Fibroblast of skin of abdomen (primary cell): ENCODE measurements at regions not wholly inside any gene's neighbourhood (a gene's known extent, or its start where the extent isn't known, plus 50 kb on each side); places are given as distances from the start of the nearest gene placed in this dataset.

Experiments used
- DNase-seq: peaks from one replicate; pipeline ENCODE4 v3.0.0-alpha.2; 2013

DNA sequence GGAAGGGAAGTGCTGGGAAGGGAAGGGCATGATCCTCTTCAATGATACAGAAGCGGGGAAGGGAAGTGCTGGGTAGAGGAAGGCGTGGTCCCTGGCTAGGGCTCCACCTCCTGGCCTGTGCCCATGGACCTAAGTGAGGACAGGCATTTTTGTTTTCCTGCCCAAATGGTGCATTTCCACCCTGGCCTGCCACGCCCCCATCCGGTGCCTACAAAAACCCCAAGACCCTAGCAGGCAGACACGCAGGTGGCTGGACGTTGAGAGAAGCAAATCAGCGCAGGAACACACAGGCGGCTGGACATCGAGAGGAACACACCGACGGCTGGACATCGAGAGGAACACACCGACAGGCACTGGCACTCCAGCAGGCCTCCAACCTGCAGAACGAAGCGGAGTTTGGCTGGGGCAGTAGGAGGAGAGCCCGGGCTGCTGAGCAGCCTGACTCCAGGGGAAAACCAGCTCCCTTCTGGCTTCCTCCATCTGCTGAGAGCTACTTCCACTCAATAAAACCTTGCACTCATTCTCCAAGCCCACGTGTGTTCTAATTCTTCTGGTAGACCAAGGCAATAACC, 628.3 kb downstream of the BUD13 start:
- no peak for DNase-seq

DNA sequence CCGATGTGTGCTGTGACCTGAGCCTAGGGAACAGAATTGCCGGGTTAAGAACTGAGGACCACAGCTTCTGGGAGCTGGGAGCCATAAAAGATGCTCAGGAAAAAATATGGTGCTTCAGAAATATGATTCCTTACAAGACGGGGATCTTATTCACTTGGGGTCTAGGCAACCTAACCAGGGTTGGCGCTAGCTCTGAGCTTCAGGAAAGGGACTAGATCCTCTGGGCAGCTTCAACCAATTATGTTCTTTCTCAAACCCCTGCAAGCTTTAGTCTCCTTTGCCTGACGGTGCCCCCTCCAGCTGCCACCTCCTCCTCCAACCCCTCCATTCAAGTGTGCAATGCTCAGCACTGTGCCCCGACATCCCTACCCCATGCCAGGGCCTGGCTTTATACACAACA, 634.1 kb upstream of the CADM1 start:
- DNase-seq, result no peak

DNA sequence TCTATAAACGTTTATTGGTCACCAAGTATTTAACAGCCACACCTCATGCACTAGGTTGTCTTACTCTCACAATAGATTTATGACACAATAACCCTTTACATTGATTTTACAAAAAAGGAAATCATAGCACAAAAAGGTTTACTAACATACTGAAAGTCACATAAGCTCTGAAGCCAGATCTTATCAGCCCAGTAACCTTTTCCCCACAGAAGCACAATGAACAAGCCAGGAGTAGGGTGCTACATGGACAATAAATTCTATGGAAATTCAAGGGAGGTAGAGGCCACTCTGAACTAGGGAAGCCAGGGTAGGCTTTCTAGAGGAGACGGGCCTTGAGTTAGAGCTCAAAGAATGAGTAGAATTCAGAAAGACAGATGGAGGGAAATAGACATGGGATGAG, 633.5 kb upstream of the CADM1 start:
- DNase-seq, result no peak

DNA sequence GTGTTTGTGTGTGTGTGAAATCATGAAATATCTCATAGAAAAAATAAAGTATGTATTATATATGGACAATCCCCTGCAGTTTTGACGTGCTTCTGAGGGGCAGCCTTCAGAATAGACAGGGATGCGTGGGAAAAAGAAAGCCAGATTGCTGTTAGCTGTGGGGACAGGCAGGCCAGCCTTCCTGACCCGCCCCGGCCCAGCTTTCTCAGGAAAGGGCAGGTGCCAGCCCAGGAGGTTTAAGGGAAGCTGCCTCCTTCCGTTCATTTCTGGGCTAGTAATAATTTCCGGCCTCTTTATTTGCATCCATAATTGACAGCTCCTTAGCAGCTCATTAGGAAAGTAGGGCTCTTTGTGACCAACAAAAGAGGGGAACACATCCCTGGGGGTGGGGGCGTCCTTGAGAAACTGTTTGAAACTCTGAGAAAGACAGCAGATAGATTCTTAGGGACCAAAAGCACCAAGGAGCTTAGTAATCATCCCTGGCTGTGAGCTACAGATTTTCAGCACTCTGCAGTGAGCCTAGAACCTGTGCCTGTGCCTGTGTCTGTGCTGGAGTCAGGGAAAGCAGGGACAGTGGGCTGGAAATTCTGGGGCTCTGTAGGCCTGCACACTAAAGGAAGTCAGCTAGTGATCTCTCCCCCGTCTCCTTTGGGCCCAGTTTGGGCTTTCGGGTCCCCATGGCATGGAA, 632.9 kb upstream of the CADM1 start:
- no peak for DNase-seq

DNA sequence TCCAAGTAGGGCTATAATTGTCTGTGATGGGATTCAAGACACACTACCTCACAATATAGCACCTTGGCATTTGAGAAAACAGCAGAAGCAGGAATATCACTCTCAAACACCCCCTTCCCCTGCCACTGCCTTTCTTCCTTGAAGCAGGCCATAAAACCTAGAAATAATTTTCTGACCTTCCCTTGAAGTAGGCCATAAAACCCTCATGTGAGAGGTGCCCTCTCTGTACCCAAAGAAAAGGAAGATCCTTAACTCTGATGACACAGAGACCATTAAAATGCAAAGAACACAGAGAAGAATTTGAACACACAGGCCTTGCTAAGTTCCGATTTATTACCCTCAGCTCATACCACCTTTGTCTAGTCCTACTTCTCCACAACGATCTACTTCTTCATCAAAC, 631.7 kb upstream of the CADM1 start:
- DNase-seq, result no peak

DNA sequence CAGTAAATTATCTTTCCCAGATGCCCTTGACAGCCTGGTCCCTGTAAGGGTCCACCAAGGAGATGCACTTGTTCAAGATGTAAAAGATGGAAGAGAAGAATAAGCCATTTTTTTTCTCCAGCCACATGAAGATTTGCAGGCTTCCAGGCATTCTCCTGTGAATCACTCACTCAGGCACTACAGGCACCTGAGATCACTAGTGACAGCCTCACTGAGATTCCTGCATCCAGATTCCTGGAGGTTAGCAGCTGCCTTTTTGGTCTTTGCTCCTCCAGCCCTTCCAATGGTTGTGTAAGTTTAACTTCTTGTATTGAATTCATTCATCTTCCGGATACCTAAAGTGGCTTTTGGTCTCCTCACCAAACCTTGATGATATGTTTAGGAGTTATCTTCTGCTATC, 630.2 kb upstream of the CADM1 start:
- no peak for DNase-seq

DNA sequence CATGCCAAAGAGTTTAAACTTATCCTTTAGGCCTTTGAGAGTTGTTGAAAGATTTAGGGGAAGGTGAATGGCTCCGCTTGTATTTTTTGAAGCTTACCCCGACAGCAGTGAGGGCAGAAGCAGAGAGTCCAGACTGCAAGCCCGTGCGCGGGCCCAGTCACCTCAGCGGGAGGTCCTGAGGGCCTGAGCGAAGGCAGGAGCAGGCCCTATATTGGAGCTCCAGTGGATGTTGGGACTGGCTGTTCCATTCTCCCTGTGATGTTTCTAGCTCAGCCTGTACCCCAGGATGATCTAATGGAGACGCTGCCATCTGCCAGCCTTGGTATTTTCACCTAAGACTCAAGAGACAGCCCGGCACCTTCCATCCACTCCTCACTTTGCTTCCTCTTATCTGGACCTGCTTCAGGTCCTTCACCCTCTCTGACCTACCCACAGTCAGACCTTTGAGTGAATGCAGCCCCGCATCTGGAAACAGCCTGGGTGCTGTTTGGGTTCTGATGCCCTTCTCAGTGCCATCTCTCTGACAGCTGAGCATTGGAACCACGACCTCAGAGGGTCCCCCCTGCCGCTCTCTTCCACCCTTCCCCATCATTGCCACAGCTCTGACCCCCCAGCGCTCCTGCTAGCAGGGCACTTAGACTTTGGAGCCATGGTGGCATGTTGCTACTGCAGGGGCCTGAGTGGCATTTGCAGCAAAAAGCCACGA, 628.2 kb upstream of the CADM1 start:
- no peak for DNase-seq

DNA sequence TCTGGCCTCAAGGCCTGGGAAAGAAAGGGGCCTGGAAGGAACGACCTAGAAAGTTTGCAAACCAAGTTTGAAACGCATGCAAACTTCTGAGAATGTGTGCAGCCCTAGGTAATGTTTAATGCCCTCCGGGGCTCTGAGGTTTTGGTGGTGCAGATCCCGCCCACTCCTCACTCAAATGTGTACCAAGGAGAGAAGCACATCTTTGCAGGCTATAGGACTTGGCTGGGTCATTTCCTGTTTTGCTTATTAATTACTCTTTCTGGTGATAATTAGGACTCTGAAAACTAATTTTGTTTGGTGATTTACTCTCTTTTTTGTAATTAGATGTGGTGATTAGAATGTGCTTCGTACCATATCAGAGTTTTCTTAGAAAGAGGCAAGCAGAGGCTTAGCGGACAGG, 625.9 kb upstream of the CADM1 start:
- DNase-seq, result no peak

DNA sequence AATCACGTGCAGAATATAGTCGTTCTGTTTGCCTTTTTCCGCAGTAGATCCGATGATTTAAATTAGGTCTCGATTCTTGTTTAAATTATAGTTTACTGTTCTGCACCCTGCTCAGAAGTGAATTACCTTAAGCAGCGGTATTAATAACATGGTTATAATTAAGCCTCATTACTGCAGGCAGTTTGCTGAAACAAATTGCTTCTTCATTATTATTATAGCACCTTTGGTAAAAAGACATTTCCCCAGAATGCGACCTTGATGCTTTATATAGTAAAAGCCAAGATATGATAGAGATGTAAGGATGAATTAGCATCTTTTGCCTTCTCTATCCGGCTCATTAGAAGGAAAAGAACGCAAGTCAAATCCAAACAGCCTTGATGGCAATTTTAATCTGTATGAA, 625.2 kb upstream of the CADM1 start:
- no peak for DNase-seq

DNA sequence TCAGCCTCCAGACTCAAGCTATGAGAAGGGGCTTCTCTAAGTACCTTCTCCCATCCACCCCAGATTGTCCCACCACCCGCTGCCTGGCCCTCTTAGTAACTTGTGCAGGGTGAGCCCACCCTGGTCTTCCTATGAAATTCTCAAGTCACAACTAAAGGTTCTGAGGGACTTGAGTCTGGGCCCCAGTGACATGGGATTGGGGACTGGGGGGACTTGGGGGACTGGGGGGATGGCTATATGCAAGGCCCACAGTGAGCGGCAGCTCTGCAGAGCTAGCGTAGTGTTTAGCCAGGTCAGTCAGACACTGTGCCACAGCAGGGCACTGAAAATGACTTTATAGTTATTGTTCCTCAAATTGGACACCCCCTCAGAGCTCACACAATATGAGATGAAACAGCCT, 622.3 kb upstream of the CADM1 start:
- no peak for DNase-seq

DNA sequence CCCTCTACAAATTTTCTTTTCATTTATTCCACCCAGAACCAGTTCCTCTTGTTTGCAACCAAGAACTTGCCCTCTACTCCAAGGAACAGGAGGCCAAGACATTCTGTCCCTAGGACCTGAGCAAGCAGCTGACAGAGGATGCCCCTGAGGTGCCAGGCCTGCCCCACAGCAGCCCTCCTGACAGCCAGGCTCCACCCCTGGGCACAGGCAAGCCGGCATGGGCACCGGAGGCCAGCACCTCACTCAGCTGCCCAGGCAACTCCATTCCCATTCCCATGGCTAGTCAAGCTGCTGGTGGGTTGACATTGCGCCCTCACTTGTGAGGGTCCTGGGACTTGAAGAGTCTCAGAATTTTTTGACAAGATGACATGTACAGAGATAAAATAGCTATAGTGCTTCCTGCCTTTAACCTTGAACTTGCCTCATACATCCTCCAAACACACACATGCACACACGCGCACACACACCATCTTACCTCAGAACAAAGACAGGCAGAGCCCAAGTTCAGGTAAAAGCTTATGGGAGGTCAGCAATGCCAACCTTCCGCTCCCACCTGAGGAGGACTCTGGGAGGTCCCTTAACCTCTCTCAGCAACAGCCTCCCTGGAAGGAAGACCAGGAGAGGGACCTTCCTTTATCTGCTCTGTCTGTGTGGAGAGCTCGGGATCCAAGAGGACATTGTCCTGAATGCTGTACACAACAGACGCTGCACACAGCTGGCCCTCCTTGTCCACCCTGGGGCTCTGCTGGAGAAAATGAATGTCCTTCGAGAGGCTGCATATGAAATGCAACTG, 620.9 kb upstream of the CADM1 start:
- DNase-seq, result no peak

DNA sequence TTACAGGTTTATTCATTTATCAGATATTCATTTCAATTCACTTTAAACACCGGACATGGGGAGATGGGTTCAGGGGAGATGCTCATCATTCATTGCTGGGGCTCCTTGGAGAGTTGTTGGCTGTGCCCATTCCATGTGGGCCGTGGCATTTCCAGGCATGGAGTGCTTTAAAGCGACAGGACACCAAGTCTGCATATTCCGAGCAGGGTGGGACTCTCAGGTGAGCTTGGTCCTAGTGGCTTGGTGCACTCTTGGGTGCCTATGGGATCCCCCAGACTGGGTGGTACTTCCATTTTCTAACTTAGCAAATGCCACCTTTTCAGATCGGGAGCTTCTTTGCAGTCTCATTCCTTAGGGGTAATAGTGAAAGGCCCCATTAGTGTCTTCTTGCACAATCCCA, 619.5 kb upstream of the CADM1 start:
- DNase-seq, result no peak

DNA sequence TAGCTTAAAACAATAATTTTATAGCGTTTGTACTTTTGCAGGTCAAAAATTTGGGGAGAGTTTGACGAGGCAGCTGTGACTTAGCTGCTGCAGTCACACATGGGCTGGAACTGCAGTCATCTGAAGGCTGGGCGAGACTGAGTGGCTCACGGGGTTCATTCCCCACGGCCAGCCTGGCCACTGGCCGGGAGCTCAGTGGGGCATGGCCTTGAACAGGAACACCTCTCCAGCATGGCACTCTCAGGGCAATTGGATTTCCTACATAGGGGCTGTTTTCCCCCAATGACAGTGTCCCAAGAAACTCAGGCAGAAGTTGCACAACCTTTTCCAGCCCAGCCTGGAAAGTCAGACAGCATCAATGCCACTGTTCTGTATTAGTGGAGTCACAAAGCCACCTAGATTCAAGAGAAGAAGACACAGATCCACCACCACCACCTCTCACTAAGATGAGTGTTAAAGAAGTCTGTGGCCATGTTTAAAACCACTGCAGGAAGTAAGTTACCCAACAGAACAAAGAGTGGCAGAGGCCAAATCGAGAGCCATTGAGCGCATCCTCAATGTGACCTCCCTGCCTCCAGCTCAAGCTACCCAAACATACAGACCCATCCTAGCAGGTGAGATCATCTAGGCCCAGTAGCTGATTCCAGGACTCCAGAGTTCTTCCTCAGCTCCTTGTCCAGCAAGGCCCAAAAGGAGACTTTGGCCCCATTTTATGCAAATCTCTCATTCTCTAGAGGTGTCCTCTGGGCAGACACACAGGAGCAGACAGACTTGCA, 618.7 kb upstream of the CADM1 start:
- DNase-seq, result no peak

DNA sequence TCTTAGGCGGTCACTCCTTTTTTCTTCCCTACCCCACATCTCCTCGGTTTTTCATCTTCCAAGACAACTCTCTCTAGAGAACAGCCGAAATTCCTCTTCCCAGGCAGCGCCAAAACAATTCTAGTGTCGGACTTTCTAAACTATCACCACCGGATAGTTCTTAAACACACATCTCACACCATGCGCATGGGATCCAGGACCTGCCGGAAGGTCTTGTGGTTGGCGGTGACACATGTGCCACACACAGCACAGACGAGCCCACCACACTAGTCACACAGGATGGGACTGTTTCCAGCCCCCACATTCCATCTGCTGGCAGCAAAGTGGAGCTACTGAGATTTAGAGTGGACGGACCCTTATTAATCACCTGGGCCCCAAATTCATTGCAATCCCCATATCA, 614.9 kb upstream of the CADM1 start:
- DNase-seq, result no peak

DNA sequence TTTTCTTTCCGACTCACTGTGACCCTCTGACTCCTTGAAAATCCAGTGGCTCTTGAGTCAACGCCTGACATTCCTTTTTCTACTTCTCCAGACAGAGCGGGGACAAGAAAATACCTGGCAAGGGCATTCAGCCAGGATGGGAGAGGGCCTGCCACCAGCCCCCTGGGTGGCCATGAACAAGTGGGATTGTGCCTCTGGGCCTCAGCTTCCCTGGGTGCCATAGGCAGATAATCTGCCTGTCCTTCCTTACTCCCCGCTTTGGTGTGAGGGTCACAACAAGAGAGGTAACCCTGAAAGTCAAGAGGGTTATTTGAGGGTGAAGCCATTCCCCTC, 613.9 kb upstream of the CADM1 start:
- DNase-seq, result no peak

DNA sequence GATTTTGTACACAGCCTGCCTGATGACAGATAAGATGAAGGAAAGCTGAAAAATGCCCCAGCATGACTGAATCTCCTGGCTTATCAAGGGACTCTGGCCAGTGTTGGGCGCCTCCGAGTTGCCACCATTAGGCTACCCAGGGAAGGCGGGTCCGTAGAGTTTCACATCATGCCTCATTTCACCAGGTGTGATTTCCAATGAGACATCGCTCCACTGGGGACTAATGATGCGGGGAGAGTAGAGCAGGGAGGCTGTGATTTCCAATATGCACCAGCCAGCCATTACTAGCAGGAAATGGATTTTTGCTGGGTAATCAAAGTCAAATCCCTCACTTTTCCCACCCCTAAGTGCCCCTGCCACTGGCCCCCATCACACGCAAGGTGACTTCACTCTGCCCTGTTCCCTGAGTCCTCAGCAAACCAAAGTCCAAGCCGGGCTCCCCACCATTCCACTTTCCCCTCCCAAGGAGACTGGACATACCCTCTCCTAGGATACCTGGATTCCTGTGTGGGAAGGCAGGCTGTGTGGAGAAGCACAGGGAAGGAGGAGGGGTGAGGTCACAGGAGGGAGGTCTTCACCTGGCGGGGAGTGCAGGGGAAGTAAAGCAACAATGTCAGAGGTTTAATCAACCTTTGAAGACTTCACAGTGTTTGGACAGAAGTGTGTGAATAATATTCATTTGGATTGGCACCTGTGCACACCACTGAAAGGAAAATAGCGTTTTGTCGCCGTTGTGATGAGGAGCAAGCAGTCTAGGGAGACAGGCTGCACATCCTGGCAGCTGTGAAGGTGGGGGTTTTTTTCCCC, 613.3 kb upstream of the CADM1 start:
- no peak for DNase-seq

DNA sequence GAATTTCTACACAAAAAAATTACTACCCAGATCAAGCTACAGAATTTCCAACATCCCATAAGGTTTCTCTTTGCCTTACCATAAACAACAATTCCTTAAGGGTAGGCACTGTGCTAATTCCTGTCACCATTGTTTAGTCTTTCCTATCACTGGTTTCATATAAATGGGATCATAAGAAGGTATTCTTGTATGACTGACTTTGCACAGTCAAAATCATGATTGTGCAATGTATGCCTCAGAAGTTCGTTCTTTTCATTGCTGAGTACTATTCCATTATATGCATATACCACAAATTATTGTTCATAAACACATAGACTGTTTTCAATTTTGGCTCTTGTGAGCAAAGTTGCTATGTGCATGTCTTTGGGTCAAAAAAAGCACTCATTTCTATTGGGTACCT, 611.6 kb upstream of the CADM1 start:
- DNase-seq, result no peak

DNA sequence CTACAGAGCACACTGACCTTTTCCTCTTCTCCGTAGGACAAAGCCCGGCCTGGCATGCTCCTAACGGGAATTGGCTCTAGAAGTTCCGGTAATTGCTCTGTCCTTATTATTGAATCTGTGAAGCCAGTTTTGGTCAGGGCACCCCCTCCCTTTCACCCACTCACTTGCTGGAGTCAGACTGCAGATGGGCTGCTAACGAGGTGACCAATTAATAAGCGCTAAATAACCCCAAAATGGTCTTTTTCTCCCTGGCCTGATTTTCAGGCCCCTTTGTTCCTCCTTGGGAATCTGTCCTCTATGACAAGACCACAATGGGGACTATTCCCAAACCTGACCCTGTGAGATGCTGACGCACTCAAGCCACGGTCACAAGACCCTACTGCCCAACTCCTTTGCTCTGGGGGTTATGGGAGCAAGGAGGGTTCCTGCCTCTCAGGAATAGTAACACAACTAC, 610.0 kb upstream of the CADM1 start:
- DNase-seq, result no peak

DNA sequence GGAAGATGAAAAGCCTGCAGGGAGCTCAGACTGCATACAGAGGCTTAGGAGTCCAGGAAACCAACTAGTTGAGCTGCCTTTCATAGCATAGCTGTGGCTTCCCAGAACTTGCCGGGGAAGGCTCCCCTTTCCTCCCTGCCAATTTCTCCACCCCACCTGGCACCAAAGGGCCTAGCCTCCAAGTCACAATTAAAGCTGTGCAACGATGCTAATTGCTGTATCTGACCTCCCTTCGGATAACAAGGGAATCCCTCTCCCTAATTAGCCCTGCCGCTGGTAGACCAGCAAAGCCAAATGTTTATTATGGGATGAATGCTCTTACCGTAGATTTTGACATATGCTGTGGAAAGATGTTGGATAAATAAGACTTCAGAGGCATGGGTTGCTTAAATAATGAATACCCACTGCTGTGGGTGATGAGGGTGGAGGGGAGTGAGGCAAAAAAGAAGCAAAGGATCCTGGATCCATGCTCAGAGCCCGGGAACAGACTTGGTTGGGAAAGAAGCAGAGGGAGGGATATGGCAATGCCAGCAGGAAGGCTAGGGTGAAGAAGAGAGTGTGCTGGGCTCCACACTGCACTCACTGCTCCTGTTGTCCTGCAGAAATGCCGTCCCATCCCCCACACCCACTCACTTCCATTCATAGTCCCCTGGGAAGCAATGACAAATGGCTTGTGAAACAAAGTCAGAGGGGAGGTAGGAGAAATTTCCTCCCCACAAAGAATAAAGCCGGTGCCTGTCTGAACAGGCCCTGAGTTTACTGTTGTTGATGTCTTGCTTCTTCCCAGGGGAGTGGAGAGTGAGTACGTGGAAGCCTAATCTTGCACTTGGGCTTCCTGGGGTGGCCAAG, 608.1 kb upstream of the CADM1 start:
- no peak for DNase-seq

DNA sequence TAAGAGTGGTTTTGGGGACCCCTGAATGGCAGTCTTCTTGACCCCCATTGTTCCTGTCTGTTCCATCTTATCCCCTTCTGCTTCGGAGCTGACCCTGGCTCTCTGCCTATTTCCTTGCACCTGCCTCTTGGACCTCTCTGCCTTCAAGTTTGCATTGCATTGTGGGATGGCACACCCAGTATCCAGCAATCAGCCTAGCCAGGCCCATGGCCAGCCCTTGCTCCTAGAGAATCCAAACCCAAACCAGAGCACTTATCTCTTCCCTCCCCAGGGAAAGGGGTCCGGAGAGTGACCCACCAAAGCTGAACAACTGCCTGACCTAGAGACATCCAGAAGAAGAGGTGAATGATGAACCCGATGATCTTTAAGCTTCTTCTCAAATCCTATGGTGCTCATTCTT, 607.3 kb upstream of the CADM1 start:
- no peak for DNase-seq

DNA sequence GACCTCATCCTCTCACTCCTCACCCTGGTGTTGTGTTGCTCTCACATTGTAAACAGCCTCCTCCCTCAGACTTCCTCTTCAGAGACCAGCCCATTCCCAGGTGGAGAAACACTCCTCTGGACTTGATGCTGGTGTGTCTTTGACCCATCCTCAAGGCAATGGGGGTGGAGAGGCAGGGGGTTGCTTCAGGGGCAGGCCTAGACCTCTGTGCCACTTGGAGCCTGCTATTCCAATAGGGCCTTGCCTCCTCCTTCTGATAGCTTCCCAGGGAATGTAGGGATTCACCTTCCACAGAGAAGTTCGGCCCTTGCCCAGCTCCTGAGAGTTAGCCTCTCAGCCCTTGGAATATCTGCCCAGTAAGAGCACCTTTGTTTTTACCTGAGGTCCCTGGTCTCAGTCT, 606.6 kb upstream of the CADM1 start:
- DNase-seq, result no peak
